ENCODE measurements at regions not wholly inside any gene's neighbourhood (a gene's known extent, or its start where the extent isn't known, plus 50 kb on each side); places are given as distances from the start of the nearest gene placed in this dataset.

DNA sequence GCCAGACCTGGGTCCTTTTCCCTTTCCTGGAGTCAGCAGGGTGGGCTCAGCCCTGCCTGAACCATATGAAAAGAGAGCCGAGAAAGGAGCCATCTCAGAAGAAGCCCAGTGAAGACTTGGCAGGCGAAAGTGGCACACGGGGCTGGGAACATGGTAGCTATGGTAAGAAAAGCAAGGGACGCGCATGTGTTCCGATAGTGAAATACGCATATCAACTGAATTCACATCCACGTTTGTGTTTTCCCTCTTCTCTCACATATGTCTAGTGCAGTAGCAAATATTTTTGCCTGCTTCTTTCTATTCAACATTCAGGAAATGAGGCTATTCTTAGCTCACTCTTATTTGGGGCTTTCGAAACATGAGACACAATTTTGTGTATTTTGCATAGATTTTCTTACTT, 54.1 kb upstream of the PEG3 start:
- DNase-seq (peak in 1 of 5 donors; percentile 9), FAIRE-seq (no peak)
- Histone ChIP-seq H3K27me3 (ENCODE audit: control insufficient read depth, insufficient read depth, low read length) (no peaks in the 10 kb centered on the region), H3K4me3 (ENCODE audit: low read length in 3 of 3) (no peak overlapping the region), H3K27ac (ENCODE audit: low read depth in 2 of 2, low read length in 2 of 2) (no peak overlapping the region), H3K9ac (ENCODE audit: low read length in 3 of 3) (no peak overlapping the region), H3K4me1 (ENCODE audit: control insufficient read depth in 2 of 3, insufficient read depth in 2 of 3, low read depth in 1 of 3, low read length in 3 of 3) (no peaks in the 10 kb centered on the region), H3K9me3 (ENCODE audit: control insufficient read depth in 2 of 3, insufficient read depth in 1 of 3, low read length in 3 of 3) (no peaks in the 10 kb centered on the region), H3K36me3 (ENCODE audit: control insufficient read depth in 2 of 3, insufficient read depth in 3 of 3, low read length in 3 of 3) (no peaks in the 10 kb centered on the region)
- intact Hi-C loops (cut with DNase I), result no loop called here
- TF ChIP-seq, protein P1, sequence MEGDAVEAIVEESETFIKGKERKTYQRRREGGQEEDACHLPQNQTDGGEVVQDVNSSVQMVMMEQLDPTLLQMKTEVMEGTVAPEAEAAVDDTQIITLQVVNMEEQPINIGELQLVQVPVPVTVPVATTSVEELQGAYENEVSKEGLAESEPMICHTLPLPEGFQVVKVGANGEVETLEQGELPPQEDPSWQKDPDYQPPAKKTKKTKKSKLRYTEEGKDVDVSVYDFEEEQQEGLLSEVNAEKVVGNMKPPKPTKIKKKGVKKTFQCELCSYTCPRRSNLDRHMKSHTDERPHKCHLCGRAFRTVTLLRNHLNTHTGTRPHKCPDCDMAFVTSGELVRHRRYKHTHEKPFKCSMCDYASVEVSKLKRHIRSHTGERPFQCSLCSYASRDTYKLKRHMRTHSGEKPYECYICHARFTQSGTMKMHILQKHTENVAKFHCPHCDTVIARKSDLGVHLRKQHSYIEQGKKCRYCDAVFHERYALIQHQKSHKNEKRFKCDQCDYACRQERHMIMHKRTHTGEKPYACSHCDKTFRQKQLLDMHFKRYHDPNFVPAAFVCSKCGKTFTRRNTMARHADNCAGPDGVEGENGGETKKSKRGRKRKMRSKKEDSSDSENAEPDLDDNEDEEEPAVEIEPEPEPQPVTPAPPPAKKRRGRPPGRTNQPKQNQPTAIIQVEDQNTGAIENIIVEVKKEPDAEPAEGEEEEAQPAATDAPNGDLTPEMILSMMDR (IDR thresholded peaks at IDR 0.05; ENCODE audit: borderline replicate concordance, extremely low read depth, insufficient read depth), result no peak

DNA sequence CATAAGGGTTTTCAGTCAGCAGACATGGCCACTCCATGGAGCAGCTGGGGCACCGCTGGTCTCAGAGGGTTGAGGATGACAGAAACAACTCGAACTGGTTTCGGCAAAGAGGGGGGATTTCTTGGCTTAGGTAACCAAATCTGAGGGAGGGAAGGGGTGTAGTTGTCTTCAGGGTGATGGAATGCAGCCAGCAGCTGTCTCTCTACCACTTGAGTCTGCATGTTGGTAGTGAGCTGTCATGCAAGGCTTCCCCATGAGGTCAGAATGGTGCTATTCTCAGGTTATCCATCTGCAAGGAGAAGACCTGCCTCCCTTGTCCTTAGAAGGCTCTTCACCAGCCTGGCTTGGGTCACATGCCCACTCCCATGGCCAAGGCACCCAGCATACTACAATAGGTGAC, 55.6 kb upstream of the PEG3 start:
- no peaks in the 10 kb centered on the region for H3K36me3 ChIP-seq (ENCODE audit: control insufficient read depth in 2 of 3, insufficient read depth in 3 of 3, low read length in 3 of 3)
- H3K4me1 ChIP-seq (ENCODE audit: control insufficient read depth in 2 of 3, insufficient read depth in 2 of 3, low read depth in 1 of 3, low read length in 3 of 3), result no peaks in the 10 kb centered on the region
- no peak overlapping the region for H3K9ac ChIP-seq (ENCODE audit: low read length in 3 of 3)
- H3K27ac ChIP-seq (ENCODE audit: low read depth in 2 of 2, low read length in 2 of 2), result no peak overlapping the region
- no peak overlapping the region for H3K4me3 ChIP-seq (ENCODE audit: low read length in 3 of 3)
- DNase-seq (no peak), FAIRE-seq (no peak)
- no peaks in the 10 kb centered on the region for H3K9me3 ChIP-seq (ENCODE audit: control insufficient read depth in 2 of 3, insufficient read depth in 1 of 3, low read length in 3 of 3)
- intact Hi-C loops (cut with DNase I), result no loop called here
- TF ChIP-seq, protein P1 (IDR thresholded peaks at IDR 0.05; ENCODE audit: borderline replicate concordance, extremely low read depth, insufficient read depth), result no peak
- no peaks in the 10 kb centered on the region for H3K27me3 ChIP-seq (ENCODE audit: control insufficient read depth, insufficient read depth, low read length)

DNA sequence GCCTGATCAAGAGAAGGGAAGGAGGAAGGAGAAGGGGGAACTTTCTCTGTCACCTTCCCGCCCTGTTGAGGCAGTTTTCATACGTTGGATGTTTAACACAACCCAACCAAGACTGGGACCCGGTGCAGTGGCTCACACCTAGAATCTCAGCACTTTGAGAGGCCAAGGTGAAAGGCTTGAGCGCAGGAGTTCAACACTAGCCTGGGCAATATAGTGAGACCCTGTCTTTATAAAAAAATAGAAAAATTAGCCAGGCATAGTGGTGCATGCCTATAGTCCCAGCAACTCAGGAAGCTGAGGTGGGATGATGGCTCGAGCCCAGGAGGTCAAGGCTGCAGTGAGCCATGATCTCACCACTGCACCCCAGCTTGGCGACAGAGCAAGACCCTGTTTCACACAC, 59.4 kb upstream of the PEG3 start:
- TF ChIP-seq, protein P1 (IDR thresholded peaks at IDR 0.05; ENCODE audit: borderline replicate concordance, extremely low read depth, insufficient read depth), result no peak
- no peak for FAIRE-seq

DNA sequence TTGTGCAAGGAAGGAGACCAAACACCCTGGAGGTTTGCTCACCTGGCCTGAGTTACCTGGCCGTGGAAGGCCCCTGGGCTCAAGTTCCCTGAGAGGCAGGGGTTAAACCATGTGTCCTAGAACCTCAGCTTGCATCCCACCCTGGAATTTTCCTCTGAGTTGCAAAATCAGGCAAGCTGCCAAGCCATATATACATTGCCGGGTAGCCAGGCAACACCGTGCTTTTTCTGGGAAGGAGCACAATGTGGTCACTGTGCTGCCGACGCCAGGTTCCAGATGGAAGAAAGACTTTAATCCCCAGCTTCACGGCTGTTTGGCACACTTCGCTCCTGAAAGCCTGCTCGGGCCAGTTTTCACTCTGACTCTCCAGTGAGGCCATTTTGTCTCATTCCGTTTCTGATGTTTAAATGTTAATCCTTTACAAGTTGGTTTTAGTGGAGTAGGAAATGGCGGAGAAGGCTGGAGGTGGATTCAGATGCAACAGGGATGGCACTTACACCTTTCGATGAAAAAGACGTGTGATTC, 60.1 kb upstream of the PEG3 start:
- FAIRE-seq (no peak), DNase-seq (peak in 4 of 5 donors; percentile 44 to 81 (median 59))
- H3K4me3 ChIP-seq (ENCODE audit: low read length in 3 of 3), result no peak overlapping the region
- no peaks in the 10 kb centered on the region for H3K4me1 ChIP-seq (ENCODE audit: control insufficient read depth in 2 of 3, insufficient read depth in 2 of 3, low read depth in 1 of 3, low read length in 3 of 3)
- no peak overlapping the region for H3K27ac ChIP-seq (ENCODE audit: low read depth in 2 of 2, low read length in 2 of 2)
- H3K36me3 ChIP-seq (ENCODE audit: control insufficient read depth in 2 of 3, insufficient read depth in 3 of 3, low read length in 3 of 3), result no peaks in the 10 kb centered on the region
- H3K9ac ChIP-seq (ENCODE audit: low read length in 3 of 3), result no peak overlapping the region
- no peaks in the 10 kb centered on the region for H3K9me3 ChIP-seq (ENCODE audit: control insufficient read depth in 2 of 3, insufficient read depth in 1 of 3, low read length in 3 of 3)
- no peaks in the 10 kb centered on the region for H3K27me3 ChIP-seq (ENCODE audit: control insufficient read depth, insufficient read depth, low read length)
- intact Hi-C loops (cut with DNase I), result no loop called here
- TF ChIP-seq, protein P1 (IDR thresholded peaks at IDR 0.05; ENCODE audit: borderline replicate concordance, extremely low read depth, insufficient read depth), result no peak

More for the DNA sequence above, 59.4 kb upstream of the PEG3 start:
- no peak overlapping the region for H3K27ac ChIP-seq (ENCODE audit: low read depth in 2 of 2, low read length in 2 of 2)
- DNase-seq, result no peak
- H3K4me3 ChIP-seq (ENCODE audit: low read length in 3 of 3), result no peak overlapping the region
- no peak overlapping the region for H3K9ac ChIP-seq (ENCODE audit: low read length in 3 of 3)
- no peaks in the 10 kb centered on the region for H3K9me3 ChIP-seq (ENCODE audit: control insufficient read depth in 2 of 3, insufficient read depth in 1 of 3, low read length in 3 of 3)
- intact Hi-C loops (cut with DNase I), result no loop called here
- H3K4me1 ChIP-seq (ENCODE audit: control insufficient read depth in 2 of 3, insufficient read depth in 2 of 3, low read depth in 1 of 3, low read length in 3 of 3), result no peaks in the 10 kb centered on the region
- H3K36me3 ChIP-seq (ENCODE audit: control insufficient read depth in 2 of 3, insufficient read depth in 3 of 3, low read length in 3 of 3), result no peaks in the 10 kb centered on the region
- H3K27me3 ChIP-seq (ENCODE audit: control insufficient read depth, insufficient read depth, low read length), result no peaks in the 10 kb centered on the region

All from kidney (tissue), 13 donors.